Bronchial epithelial cell (primary cell): ENCODE measurements at regions not wholly inside any gene's neighbourhood (a gene's known extent, or its start where the extent isn't known, plus 50 kb on each side); places are given as distances from the start of the nearest gene placed in this dataset.

Source experiments
- DNase-seq: peaks from one replicate; pipeline ENCODE4 v3.0.0-alpha.2; 2010; ENCODE audit warnings: low read depth
- FAIRE-seq: peaks from 2 replicates; lab custom pipeline; 2011; peaks lifted over from hg19 to GRCh38; lab: Jason Lieb, UNC
- H3K27me3 ChIP-seq: 2 replicates; pipeline ENCODE4 v1.5.1; 2011; ENCODE audit warnings: low read length; ENCODE audit not compliant: control insufficient read depth, insufficient read depth
- H3K36me3 ChIP-seq: 2 replicates; pipeline ENCODE4 v1.5.1; 2011; ENCODE audit warnings: low read length; ENCODE audit not compliant: control insufficient read depth, insufficient read depth
- H3K4me3 ChIP-seq: 2 replicates; pipeline ENCODE4 v1.5.1; 2011; ENCODE audit warnings: mild to moderate bottlenecking, low read depth, low read length, control low read depth
- CTCF ChIP-seq: IDR thresholded peaks from 2 replicates; pipeline ENCODE4 v1.5.1; 2011; ENCODE audit warnings: mild to moderate bottlenecking, moderate library complexity, low read length, control low read depth, inconsistent platforms; ENCODE audit not compliant: insufficient read depth, severe bottlenecking

GRCh38 chr21:37967036-37967435 is 50.8 kb upstream of the KCNJ6 start:
- FAIRE-seq = no peak
- no peak for DNase-seq
- no peak for TF ChIP-seq CTCF
- H3K4me3 ChIP-seq = no peak overlapping the region
- no peaks in the 10 kb centered on the region for H3K27me3 ChIP-seq
- no peaks in the 10 kb centered on the region for H3K36me3 ChIP-seq

- Histone ChIP-seq H3K36me3 (no peaks in the 10 kb centered on the region), H3K4me3 (no peak overlapping the region), H3K27me3 (no peaks in the 10 kb centered on the region)
- TF ChIP-seq CTCF = no peak
- FAIRE-seq (no peak), DNase-seq (no peak)
These were observed 52.5 kb upstream of the KCNJ6 start for GRCh38 chr21:37968744-37969143.

GRCh38 chr21:37970548-37970947 is 54.3 kb upstream of the KCNJ6 start:
- FAIRE-seq = no peak
- no peak overlapping the region for H3K4me3 ChIP-seq
- no peak for TF ChIP-seq CTCF
- no peaks in the 10 kb centered on the region for H3K27me3 ChIP-seq
- no peaks in the 10 kb centered on the region for H3K36me3 ChIP-seq
- DNase-seq = no peak

GRCh38 chr21:37971390-37971950 is 55.2 kb upstream of the KCNJ6 start:
- Histone ChIP-seq H3K27me3 (no peaks in the 10 kb centered on the region), H3K4me3 (no peak overlapping the region), H3K36me3 (no peaks in the 10 kb centered on the region)
- no peak for DNase-seq
- no peak for TF ChIP-seq CTCF
- peak; percentile 28 for FAIRE-seq

- peak; percentile 13 for FAIRE-seq
- DNase-seq = peak; percentile 15
- H3K4me3 ChIP-seq = no peak overlapping the region
- TF ChIP-seq CTCF = no peak
- H3K27me3 ChIP-seq = no peaks in the 10 kb centered on the region
- no peaks in the 10 kb centered on the region for H3K36me3 ChIP-seq
These were observed 57.8 kb upstream of the KCNJ6 start for GRCh38 chr21:37974081-37974480.
